SK-N-SH (cell line): ENCODE measurements at regions not wholly inside any gene's neighbourhood (a gene's known extent, or its start where the extent isn't known, plus 50 kb on each side); places are given as distances from the start of the nearest gene placed in this dataset.

Experiments used
- CTCF ChIA-PET: fragments of 300-600, 350-600 bp; formaldehyde crosslinking; extraction: SDS; loops from one replicate; lab custom pipeline; 2021; lab: Yijun Ruan, JAX
- POLR2A ChIA-PET: fragments of 350-600 bp; sonication (Branson Sonifier 250); formaldehyde crosslinking; extraction: SDS; loops from one replicate; lab custom pipeline; 2020; ENCODE audit warnings: antibody characterized with exemption, inconsistent platforms; lab: Yijun Ruan, JAX
- DNase-seq: peaks from one replicate; pipeline ENCODE4 v3.0.0; 2012
- H2AFZ ChIP-seq: fragments of 200-600 bp; sonication (generic); 2 replicates; pipeline ENCODE4 v1.8.1; 2016; ENCODE audit warnings: antibody characterized with exemption, mild to moderate bottlenecking, low read depth
- H3F3A ChIP-seq: fragments of 200-600 bp; sonication (generic); replicated peaks from 2 replicates; pipeline ENCODE3; 2016; ENCODE audit warnings: antibody characterized with exemption, mild to moderate bottlenecking; ENCODE audit not compliant: insufficient read depth
- H3K27ac ChIP-seq, 2 experiments: fragments of 200-500 bp in 1 of 2; fragments of 200-600 bp in 1 of 2; sonication (Bioruptor generic) in 1 of 2; sonication (generic), shearing (Covaris generic) in 1 of 2; 2 replicates each; pipeline versions ENCODE4 v1.5.1 to v1.6.1; 2014 to 2016; ENCODE audit warnings: low read depth in 2 of 2, inconsistent platforms in 1 of 2, low read length in 1 of 2, mild to moderate bottlenecking in 1 of 2, mixed read lengths in 1 of 2
- H3K27me3 ChIP-seq: fragments of 200-600 bp; sonication (generic), shearing (Covaris generic); 2 replicates; pipeline ENCODE4 v1.6.1; 2016; ENCODE audit warnings: mixed run types; ENCODE audit not compliant: insufficient read depth
- H3K36me3 ChIP-seq, 2 experiments: fragments of 200-500 bp in 1 of 2; fragments of 200-600 bp in 1 of 2; sonication (Bioruptor generic) in 1 of 2; sonication (generic) in 1 of 2; replicated peaks in 1 of 2; 2 replicates each; pipeline versions ENCODE3 to v1.5.1; 2014 to 2016; ENCODE audit warnings: low read length in 1 of 2, mild to moderate bottlenecking in 1 of 2; ENCODE audit not compliant: insufficient read depth in 2 of 2, control insufficient read depth in 1 of 2
- H3K4me1 ChIP-seq, 2 experiments: fragments of 200-500 bp in 1 of 2; fragments of 200-600 bp in 1 of 2; sonication (Bioruptor generic) in 1 of 2; sonication (generic), shearing (Covaris generic) in 1 of 2; 2 replicates each; pipeline versions ENCODE4 v1.5.1 to v1.6.1; 2014 to 2016; ENCODE audit warnings: low read depth in 1 of 2, low read length in 1 of 2, mixed run types in 1 of 2; ENCODE audit not compliant: insufficient read depth in 2 of 2, control insufficient read depth in 1 of 2
- H3K4me2 ChIP-seq: fragments of 200-600 bp; sonication (generic), shearing (Covaris generic); 2 replicates; pipeline ENCODE4 v1.6.1; 2017; ENCODE audit warnings: mixed run types
- H3K4me3 ChIP-seq, 2 experiments: fragments of 200-500 bp in 1 of 2; fragments of 200-600 bp in 1 of 2; sonication (Bioruptor generic) in 1 of 2; sonication (generic), shearing (Covaris generic) in 1 of 2; 2 replicates each; pipeline versions ENCODE4 v1.5.1 to v1.8.1; 2014 to 2016; ENCODE audit warnings: low read depth in 2 of 2, inconsistent platforms in 1 of 2, low read length in 1 of 2, mild to moderate bottlenecking in 1 of 2, mixed read lengths in 1 of 2, moderate library complexity in 1 of 2
- H3K79me2 ChIP-seq: fragments of 200-600 bp; sonication (generic); 2 replicates; pipeline ENCODE4 v1.8.1; 2017; ENCODE audit warnings: mild to moderate bottlenecking; ENCODE audit not compliant: insufficient read depth
- H3K9ac ChIP-seq: fragments of 200-600 bp; sonication (generic); 2 replicates; pipeline ENCODE4 v1.6.1; 2017; ENCODE audit warnings: mixed run types
- H3K9me2 ChIP-seq: fragments of 200-600 bp; sonication (generic); 2 replicates; pipeline ENCODE4 v1.6.1; 2017; ENCODE audit warnings: mixed run types
- H3K9me3 ChIP-seq: fragments of 200-600 bp; sonication (generic); 2 replicates; pipeline ENCODE4 v1.6.1; 2017; ENCODE audit warnings: mixed run types, mild to moderate bottlenecking, moderate library complexity
- H4K20me1 ChIP-seq: fragments of 200-600 bp; sonication (generic); 2 replicates; pipeline ENCODE4 v1.6.1; 2017; ENCODE audit warnings: mild to moderate bottlenecking, mixed run types; ENCODE audit not compliant: insufficient read depth
- EZH2phosphoT487 ChIP-seq: fragments of 200-600 bp; sonication (generic); IDR thresholded peaks from 2 replicates; pipeline ENCODE4 v1.6.1; 2017; ENCODE audit warnings: low read depth, mixed run types, mild to moderate bottlenecking, antibody characterized with exemption, moderate library complexity, borderline replicate concordance
- GABPA ChIP-seq: IDR thresholded peaks from 2 replicates; pipeline ENCODE4 v1.4.0; 2012; ENCODE audit warnings: low read depth, mild to moderate bottlenecking
- GATA2 ChIP-seq: sonication (generic); formaldehyde crosslinking; IDR thresholded peaks from 2 replicates; pipeline ENCODE4 v1.5.0; 2020; ENCODE audit warnings: mild to moderate bottlenecking, missing genetic modification reagents
- NFIC ChIP-seq: IDR thresholded peaks from 2 replicates; pipeline ENCODE4 v1.4.0; 2012; ENCODE audit warnings: borderline replicate concordance
- POLR2AphosphoS5 ChIP-seq: IDR thresholded peaks from 2 replicates; pipeline ENCODE4 v1.6.1; 2012; ENCODE audit warnings: low read depth, low read length
- WGBS: methylation state at CpG from one replicate; pipeline ENCODE4 v1.1.6; 2017; ENCODE audit warnings: low lambda C conversion rate; 5-methylcytosine and 5-hydroxymethylcytosine counted together
- TF ChIP-seq, protein P1 (sequence below): fragments of 200-600 bp; sonication (generic); IDR thresholded peaks from 2 replicates; pipeline ENCODE4 v1.6.1; 2017; ENCODE audit warnings: antibody characterized with exemption, mild to moderate bottlenecking, moderate library complexity
- TF ChIP-seq, protein P2 (sequence below): fragments of 150-350 bp; IDR thresholded peaks from 2 replicates; pipeline ENCODE4 v1.6.1; 2016; ENCODE audit warnings: mild to moderate bottlenecking, low read depth, low read length

DNA sequence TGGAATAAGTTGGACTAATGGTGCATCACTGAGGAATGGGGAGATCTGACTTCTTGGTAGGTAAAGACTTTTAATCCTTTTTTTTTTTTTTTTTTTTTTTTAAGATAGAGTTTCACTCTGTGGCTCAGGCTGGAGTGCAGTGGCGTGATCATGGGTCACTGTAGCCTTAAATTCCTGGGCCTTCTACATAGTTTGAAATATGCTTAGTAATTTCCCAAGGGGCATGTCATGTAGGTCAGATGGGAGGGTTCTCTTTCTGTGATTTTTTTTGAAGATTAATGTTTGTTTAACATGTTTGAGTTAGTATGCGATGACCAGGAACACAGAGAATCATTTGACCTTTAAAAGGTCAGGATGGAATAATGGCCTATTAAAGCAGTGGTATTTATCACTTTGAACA, 129.1 kb downstream of the S1PR1 start:
- Histone ChIP-seq H3K79me2 (no peaks in the 10 kb centered on the region), H2AFZ (no peak overlapping the region), H3K4me1 (peaks cover 12 to 13% of the 10 kb centered on the region in 2 experiments; a peak in 3 of 4 replicates), H3F3A (peaks cover 16% of the 10 kb centered on the region), H3K4me3 (no peak overlapping the region), H3K9ac (no peak overlapping the region), H4K20me1 (no peaks in the 10 kb centered on the region)
- 89% methylated on average over 2 of the region's 2 CpGs for WGBS
- TF ChIP-seq EZH2phosphoT487 (no peak), GATA2 (CRISPR knock-in tag) (no peak), NFIC (no peak), POLR2AphosphoS5 (no peak)
- TF ChIP-seq, protein P1, sequence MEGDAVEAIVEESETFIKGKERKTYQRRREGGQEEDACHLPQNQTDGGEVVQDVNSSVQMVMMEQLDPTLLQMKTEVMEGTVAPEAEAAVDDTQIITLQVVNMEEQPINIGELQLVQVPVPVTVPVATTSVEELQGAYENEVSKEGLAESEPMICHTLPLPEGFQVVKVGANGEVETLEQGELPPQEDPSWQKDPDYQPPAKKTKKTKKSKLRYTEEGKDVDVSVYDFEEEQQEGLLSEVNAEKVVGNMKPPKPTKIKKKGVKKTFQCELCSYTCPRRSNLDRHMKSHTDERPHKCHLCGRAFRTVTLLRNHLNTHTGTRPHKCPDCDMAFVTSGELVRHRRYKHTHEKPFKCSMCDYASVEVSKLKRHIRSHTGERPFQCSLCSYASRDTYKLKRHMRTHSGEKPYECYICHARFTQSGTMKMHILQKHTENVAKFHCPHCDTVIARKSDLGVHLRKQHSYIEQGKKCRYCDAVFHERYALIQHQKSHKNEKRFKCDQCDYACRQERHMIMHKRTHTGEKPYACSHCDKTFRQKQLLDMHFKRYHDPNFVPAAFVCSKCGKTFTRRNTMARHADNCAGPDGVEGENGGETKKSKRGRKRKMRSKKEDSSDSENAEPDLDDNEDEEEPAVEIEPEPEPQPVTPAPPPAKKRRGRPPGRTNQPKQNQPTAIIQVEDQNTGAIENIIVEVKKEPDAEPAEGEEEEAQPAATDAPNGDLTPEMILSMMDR, result no peak
- TF ChIP-seq, protein P2, sequence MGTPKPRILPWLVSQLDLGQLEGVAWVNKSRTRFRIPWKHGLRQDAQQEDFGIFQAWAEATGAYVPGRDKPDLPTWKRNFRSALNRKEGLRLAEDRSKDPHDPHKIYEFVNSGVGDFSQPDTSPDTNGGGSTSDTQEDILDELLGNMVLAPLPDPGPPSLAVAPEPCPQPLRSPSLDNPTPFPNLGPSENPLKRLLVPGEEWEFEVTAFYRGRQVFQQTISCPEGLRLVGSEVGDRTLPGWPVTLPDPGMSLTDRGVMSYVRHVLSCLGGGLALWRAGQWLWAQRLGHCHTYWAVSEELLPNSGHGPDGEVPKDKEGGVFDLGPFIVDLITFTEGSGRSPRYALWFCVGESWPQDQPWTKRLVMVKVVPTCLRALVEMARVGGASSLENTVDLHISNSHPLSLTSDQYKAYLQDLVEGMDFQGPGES, result no peak
- TF ChIP-seq, all 33 proteins: peak for 0
- DNase-seq, result no peak
- no peaks in the 10 kb centered on the region for H3K36me3 ChIP-seq
- ChIA-PET POLR2A (no interaction called here), CTCF (interaction anchor here (0.7 to 2.3 kb wide), 3 partner anchors 8 to 56 kb away, joined by 3 to 13 read pairs (median 6); no protein-coding TSS in a partner anchor)
- H3K27ac ChIP-seq, result peak overlapping the region in 1 of 2 experiments; percentile 55; a peak in 2 of 4 replicates
- no peaks in the 10 kb centered on the region for H3K9me3 ChIP-seq
- 0 out of 2 replicates have a peak overlapping the region, but pooled peaks have one; percentile 2 for H3K4me2 ChIP-seq
- H3K9me2 ChIP-seq, result no peaks in the 10 kb centered on the region
- H3K27me3 ChIP-seq, result no peaks in the 10 kb centered on the region

DNA sequence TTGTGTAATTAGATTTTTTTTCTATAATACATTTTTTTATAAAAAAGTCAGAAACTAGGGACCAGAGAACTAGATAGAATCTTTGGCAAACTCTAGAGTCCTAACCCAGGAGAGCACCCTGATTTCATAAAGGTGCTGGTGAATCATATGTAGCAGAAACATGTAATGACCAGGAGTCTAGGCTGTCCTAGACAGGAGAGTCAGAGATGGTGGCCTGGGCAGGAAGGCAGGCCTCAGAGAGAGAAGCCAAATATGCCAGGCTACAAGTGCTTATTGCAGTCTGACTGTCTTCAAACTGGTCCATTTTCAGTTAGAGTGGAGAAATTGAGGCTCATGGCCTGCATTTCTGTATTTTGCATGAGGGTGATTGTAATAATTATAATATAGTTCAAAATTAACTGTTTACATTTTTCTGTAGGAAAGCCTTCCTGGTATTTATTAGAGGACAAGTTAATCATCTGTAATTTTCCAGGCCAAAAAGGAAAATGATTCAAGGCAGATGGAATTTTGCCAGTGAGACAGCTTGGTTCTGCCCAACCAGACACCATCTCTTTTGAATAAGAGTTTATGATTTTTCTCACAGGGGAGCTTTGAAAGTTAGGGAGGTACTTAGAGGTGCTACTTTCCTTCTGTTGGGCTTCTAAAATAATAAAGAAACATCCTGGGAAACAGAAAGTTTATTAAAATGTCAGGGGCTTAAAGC, 129.8 kb downstream of the S1PR1 start:
- H3K27ac ChIP-seq, result peak overlapping the region; percentile 38 to 47; a peak in 3 of 4 replicates
- peaks cover 13 to 15% of the 10 kb centered on the region in 2 experiments; a peak in 3 of 4 replicates for H3K4me1 ChIP-seq
- H2AFZ ChIP-seq, result peak overlapping the region; percentile 23
- no peak for DNase-seq
- no peaks in the 10 kb centered on the region for H3K27me3 ChIP-seq
- H3F3A ChIP-seq, result peaks cover 18% of the 10 kb centered on the region
- no peak overlapping the region for H3K9ac ChIP-seq
- no peaks in the 10 kb centered on the region for H3K79me2 ChIP-seq
- no peaks in the 10 kb centered on the region for H3K9me3 ChIP-seq
- H3K4me2 ChIP-seq, result peak overlapping the region; percentile 12; the same call in 1 of the 2 replicates
- H3K4me3 ChIP-seq, result no peak overlapping the region
- POLR2A ChIA-PET, result no interaction called here
- no peaks in the 10 kb centered on the region for H3K36me3 ChIP-seq
- H3K9me2 ChIP-seq, result no peaks in the 10 kb centered on the region
- CTCF ChIA-PET, result interaction anchor here (0.7 to 2.3 kb wide), 6 partner anchors 9 to 119 kb away, joined by 3 to 13 read pairs (median 4); no protein-coding TSS in a partner anchor
- TF ChIP-seq GABPA, result no peak
- no peaks in the 10 kb centered on the region for H4K20me1 ChIP-seq
